ENCODE measurements at regions not wholly inside any gene's neighbourhood (a gene's known extent, or its start where the extent isn't known, plus 50 kb on each side); places are given as distances from the start of the nearest gene placed in this dataset.

DNA sequence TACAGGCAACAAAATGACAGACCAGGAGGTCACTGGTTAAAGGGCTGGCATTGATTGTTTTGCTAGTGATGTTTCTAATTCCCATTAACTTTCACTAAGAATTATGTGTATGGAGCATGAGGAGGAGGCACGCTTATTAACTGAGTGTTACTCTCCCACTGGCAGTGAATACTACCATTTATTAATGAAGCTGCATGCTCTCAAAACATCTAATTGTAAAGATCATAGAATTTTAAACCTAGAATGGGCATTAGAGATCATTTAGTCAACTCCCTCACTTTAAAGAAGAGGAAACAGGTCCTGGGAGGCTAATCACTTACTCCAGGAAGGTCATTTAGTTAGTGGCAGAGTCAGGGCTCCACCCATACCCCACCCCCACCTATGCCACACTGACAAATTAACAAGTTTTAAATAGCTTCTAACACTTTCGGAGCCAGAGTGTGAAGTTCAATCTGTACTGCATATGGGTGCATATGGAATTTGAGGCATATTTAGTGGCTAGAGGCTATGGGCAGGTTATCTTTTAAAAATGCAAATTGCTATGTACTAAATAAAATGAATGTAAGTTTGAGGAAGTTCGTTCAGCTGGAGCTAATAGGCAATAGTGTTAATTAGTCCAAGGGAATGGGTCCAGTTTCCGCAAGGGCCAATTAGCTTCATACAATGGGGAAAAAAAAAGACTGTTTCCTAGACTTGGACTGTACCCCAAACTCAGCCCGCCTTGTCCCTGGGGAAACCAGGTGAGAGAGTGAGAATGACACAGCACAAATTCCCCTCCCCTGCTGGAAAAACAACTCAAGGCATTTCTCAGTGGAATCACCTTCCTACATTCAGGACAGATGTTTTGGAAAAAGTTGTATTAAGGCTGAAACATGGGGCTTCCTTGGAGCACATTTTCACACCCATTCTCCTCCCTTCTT, 178.8 kb downstream of the ICOS start:
- DNase-seq, result no peak
- no peak overlapping the region for H3K4me3 ChIP-seq
- WGBS, 4 donors, result 80 to 91% (median 86%) methylated on average over 5 of the region's 5 CpGs
- H3K9me3 ChIP-seq (replicated peaks in 1 of 3), result no peaks in the 10 kb centered on the region
- intact Hi-C loops (cut with DNase I), result no loop called here
- H3K4me1 ChIP-seq (replicated peaks in 1 of 2), result peaks cover 13 to 18% of the 10 kb centered on the region in 2 donors
- no peaks in the 10 kb centered on the region for H3K27me3 ChIP-seq
- no peaks in the 10 kb centered on the region for H3K36me3 ChIP-seq (replicated peaks in 1 of 2)
- TF ChIP-seq, protein P1, sequence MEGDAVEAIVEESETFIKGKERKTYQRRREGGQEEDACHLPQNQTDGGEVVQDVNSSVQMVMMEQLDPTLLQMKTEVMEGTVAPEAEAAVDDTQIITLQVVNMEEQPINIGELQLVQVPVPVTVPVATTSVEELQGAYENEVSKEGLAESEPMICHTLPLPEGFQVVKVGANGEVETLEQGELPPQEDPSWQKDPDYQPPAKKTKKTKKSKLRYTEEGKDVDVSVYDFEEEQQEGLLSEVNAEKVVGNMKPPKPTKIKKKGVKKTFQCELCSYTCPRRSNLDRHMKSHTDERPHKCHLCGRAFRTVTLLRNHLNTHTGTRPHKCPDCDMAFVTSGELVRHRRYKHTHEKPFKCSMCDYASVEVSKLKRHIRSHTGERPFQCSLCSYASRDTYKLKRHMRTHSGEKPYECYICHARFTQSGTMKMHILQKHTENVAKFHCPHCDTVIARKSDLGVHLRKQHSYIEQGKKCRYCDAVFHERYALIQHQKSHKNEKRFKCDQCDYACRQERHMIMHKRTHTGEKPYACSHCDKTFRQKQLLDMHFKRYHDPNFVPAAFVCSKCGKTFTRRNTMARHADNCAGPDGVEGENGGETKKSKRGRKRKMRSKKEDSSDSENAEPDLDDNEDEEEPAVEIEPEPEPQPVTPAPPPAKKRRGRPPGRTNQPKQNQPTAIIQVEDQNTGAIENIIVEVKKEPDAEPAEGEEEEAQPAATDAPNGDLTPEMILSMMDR (IDR thresholded peaks at IDR 0.05), result no peak
- TF ChIP-seq POLR2A (IDR thresholded peaks at IDR 0.05), result no peak
- H3K27ac ChIP-seq, result no peak overlapping the region

DNA sequence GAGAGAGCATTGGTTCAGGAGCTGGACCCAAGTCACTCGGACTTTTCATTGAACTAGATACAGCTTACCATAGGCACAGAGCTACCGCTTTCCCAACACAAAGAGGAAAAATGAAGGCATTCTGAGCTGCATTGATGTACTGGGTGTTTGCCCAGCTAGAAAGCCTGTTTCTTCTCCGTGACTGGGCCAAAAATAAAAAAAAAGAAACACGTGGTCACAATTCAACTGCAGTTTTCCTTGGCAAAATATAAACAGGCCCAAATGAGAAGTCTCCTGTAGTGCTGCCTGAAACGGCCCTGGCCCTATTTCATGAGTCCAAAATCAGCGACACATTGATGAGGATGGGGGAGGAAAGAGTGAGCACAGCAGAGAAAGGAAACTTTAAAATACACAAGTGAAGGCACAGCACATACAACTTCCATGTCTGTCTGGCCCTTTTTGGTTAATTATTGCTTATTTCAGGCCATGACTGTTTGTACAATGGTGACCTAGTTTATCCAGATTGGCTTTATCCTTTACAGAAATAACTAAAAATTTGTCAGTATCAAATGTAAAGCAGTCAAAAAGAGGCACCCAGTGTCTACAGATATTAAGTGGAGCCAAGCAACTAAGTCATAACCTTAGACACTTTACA, 179.7 kb downstream of the ICOS start:
- no peak overlapping the region for H3K27ac ChIP-seq
- H3K4me3 ChIP-seq, result no peak overlapping the region
- no peak for TF ChIP-seq POLR2A (IDR thresholded peaks at IDR 0.05)
- TF ChIP-seq, protein P1 (IDR thresholded peaks at IDR 0.05), result no peak
- 40 to 51% (median 50%) methylated on average over 6 of the region's 6 CpGs for WGBS, 4 donors
- peaks cover 10 to 13% of the 10 kb centered on the region in 2 donors for H3K4me1 ChIP-seq (replicated peaks in 1 of 2)
- no peaks in the 10 kb centered on the region for H3K36me3 ChIP-seq (replicated peaks in 1 of 2)
- no peaks in the 10 kb centered on the region for H3K9me3 ChIP-seq (replicated peaks in 1 of 3)
- intact Hi-C loops (cut with DNase I), result no loop called here
- no peaks in the 10 kb centered on the region for H3K27me3 ChIP-seq
- DNase-seq, result no peak

DNA sequence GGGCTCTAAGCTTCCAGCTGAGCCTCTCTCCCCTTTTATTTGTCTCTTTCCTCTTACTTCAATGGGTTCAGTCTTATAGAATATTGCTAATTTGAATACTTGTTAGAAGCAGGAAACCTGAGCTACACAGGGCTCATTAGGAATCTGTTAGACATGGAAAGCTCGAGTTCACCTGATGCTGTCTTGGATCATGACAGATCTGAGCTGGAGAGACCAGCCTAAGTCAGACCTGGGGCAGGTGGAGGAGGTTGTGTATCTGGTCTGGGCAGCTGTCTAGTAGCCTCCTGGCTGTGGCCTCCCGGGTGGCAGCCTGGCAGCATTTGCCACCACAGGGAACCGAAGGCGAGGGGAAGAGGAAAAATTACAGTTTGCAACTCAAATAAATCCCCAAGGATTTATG, 185.9 kb downstream of the ICOS start:
- intact Hi-C loops (cut with DNase I), result no loop called here
- no peak for TF ChIP-seq POLR2A (IDR thresholded peaks at IDR 0.05)
- TF ChIP-seq, protein P1 (IDR thresholded peaks at IDR 0.05), result no peak
- Histone ChIP-seq H3K27me3 (peaks cover 2% of the 10 kb centered on the region), H3K36me3 (replicated peaks in 1 of 2) (no peaks in the 10 kb centered on the region), H3K4me3 (no peak overlapping the region), H3K4me1 (replicated peaks in 1 of 2) (peaks cover 0 to 5% of the 10 kb centered on the region in 2 donors), H3K9me3 (replicated peaks in 1 of 3) (no peaks in the 10 kb centered on the region), H3K27ac (no peak overlapping the region)
- DNase-seq, result no peak
- 70 to 86% (median 74%) methylated on average over 4 of the region's 4 CpGs for WGBS, 4 donors

DNA sequence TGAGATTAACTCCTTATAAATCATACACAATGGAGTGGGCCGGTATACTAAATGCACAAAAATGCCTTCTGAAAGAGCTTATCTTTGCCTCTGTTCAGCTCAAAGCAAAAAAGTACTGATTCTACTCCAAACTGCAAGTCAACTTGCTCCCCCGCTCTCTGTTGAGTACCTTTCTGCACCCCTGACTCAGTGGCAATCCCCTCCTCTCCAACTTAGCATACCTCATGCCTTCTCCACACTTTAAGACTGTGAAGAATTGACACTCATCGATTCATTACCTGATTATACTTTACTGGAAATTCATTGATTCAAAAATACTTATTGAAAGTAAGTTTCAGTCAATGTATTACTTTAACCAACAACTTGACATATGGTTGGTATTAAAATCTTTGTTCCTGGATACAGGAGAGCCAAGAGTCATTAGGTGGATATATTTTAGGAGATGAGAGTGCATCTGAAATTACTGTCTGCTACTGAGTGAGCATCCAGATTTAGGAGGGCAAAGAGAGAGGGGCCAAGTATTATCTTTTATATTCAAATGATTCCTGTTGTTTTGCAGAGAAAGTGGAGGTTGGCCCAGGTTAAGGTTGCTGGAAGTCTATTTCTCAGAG, 187.7 kb downstream of the ICOS start:
- no peaks in the 10 kb centered on the region for H3K36me3 ChIP-seq (replicated peaks in 1 of 2)
- no peak overlapping the region for H3K27ac ChIP-seq
- intact Hi-C loops (cut with DNase I), result no loop called here
- no peaks in the 10 kb centered on the region for H3K9me3 ChIP-seq (replicated peaks in 1 of 3)
- peaks cover 0 to 3% of the 10 kb centered on the region in 2 donors for H3K4me1 ChIP-seq (replicated peaks in 1 of 2)
- 87 to 92% (median 89%) methylated on average over 3 of the region's 3 CpGs for WGBS, 4 donors
- TF ChIP-seq POLR2A (IDR thresholded peaks at IDR 0.05), result no peak
- TF ChIP-seq, protein P1 (IDR thresholded peaks at IDR 0.05), result no peak
- peaks cover 2% of the 10 kb centered on the region for H3K27me3 ChIP-seq
- no peak for DNase-seq
- H3K4me3 ChIP-seq, result no peak overlapping the region
